Fibroblast of lung (primary cell): ENCODE measurements at regions not wholly inside any gene's neighbourhood (a gene's known extent, or its start where the extent isn't known, plus 50 kb on each side); places are given as distances from the start of the nearest gene placed in this dataset.
A peak's percentile ranks its signal among the peaks of the same experiment; 100 is the strongest.

Experiments
- DNase-seq, 2 donors: peaks; one replicate each; pipeline versions ENCODE4 v3.0.0 to v3.0.0-alpha.2; 2010; ENCODE audit warnings: low read depth in 2 of 2
- H2AFZ ChIP-seq: 2 replicates; pipeline ENCODE4 v1.5.1; 2012; ENCODE audit warnings: low read length, control low read depth, inconsistent platforms
- H3K27ac ChIP-seq: 2 replicates; pipeline ENCODE4 v1.5.1; 2011; ENCODE audit warnings: low read length, control low read depth; ENCODE audit not compliant: insufficient read depth
- H3K27me3 ChIP-seq: 2 replicates; pipeline ENCODE4 v1.5.1; 2011; ENCODE audit warnings: mild to moderate bottlenecking, low read length; ENCODE audit not compliant: control insufficient read depth, insufficient read depth
- H3K36me3 ChIP-seq: 2 replicates; pipeline ENCODE4 v1.5.1; 2011; ENCODE audit warnings: low read length; ENCODE audit not compliant: control insufficient read depth, insufficient read depth
- H3K4me1 ChIP-seq: 2 replicates; pipeline ENCODE4 v1.5.1; 2011; ENCODE audit warnings: low read length; ENCODE audit not compliant: control insufficient read depth, insufficient read depth; ENCODE audit errors: extremely low read depth
- H3K4me2 ChIP-seq: 2 replicates; pipeline ENCODE4 v1.5.1; 2011; ENCODE audit warnings: low read length, control low read depth; ENCODE audit not compliant: insufficient read depth; ENCODE audit errors: extremely low read depth
- H3K4me3 ChIP-seq, 4 experiments: fragments of 200-600 bp in 1 of 4; sonication (generic) in 1 of 4; replicated peaks in 1 of 4; 2 replicates each; pipeline ENCODE4 v1.5.1; 2011 to 2016; ENCODE audit warnings: low read length in 4 of 4, low read depth in 3 of 4, mild to moderate bottlenecking in 3 of 4, control low read depth in 2 of 4, inconsistent platforms in 1 of 4, mixed read lengths in 1 of 4; ENCODE audit not compliant: insufficient read depth in 1 of 4; ENCODE audit errors: control extremely low read depth in 1 of 4
- H3K79me2 ChIP-seq: 2 replicates; pipeline ENCODE4 v1.5.1; 2012; ENCODE audit warnings: mild to moderate bottlenecking, low read length, inconsistent platforms; ENCODE audit not compliant: control insufficient read depth, insufficient read depth
- H3K9ac ChIP-seq: 2 replicates; pipeline ENCODE4 v1.5.1; 2011; ENCODE audit warnings: mild to moderate bottlenecking, low read length, control low read depth; ENCODE audit not compliant: insufficient read depth
- H3K9me3 ChIP-seq: 2 replicates; pipeline ENCODE4 v1.5.1; 2012; ENCODE audit warnings: low read depth, low read length; ENCODE audit not compliant: control insufficient read depth, insufficient read depth
- H4K20me1 ChIP-seq: 2 replicates; pipeline ENCODE4 v1.5.1; 2011; ENCODE audit warnings: low read length; ENCODE audit not compliant: control insufficient read depth, insufficient read depth; ENCODE audit errors: extremely low read depth
- CTCF ChIP-seq, 2 donors: IDR thresholded peaks in 1 of 2; conservative IDR thresholded peaks in 1 of 2; 1 replicate in 1 of 2; 2 replicates in 1 of 2; pipeline ENCODE4 v1.5.1; 2011 to 2012; ENCODE audit warnings: low read length in 2 of 2, control low read depth in 1 of 2, inconsistent platforms in 1 of 2, low read depth in 1 of 2, mild to moderate bottlenecking in 1 of 2
- EZH2 ChIP-seq: IDR thresholded peaks from 2 replicates; pipeline ENCODE4 v1.5.1; 2012; ENCODE audit warnings: low read length, control low read depth, mild to moderate bottlenecking; ENCODE audit errors: missing control alignments

- no peak for DNase-seq
- no peaks in the 10 kb centered on the region for H4K20me1 ChIP-seq
- H3K9me3 ChIP-seq = no peaks in the 10 kb centered on the region
- no peak overlapping the region for H2AFZ ChIP-seq
- H3K9ac ChIP-seq = no peak overlapping the region
- H3K4me2 ChIP-seq = no peak overlapping the region
- no peak for TF ChIP-seq EZH2
- peak in 1 of 2 donors; percentile 6 for TF ChIP-seq CTCF (conservative IDR thresholded peaks at IDR 0.05 in 1 of 2, IDR thresholded peaks at IDR 0.05 in 1 of 2; ENCODE audit: low read depth in 1 of 2, low read length in 2 of 2)
- no peaks in the 10 kb centered on the region for H3K4me1 ChIP-seq
- no peaks in the 10 kb centered on the region for H3K36me3 ChIP-seq
- H3K4me3 ChIP-seq = no peak overlapping the region
- no peak overlapping the region for H3K27ac ChIP-seq
- H3K27me3 ChIP-seq = no peaks in the 10 kb centered on the region
- no peaks in the 10 kb centered on the region for H3K79me2 ChIP-seq
Measured at GRCh38 chr14:87014856-87015255, 978.1 kb downstream of the GALC start.

GRCh38 chr14:87013583-87013982 is 979.4 kb downstream of the GALC start:
- Histone ChIP-seq H3K27me3 (no peaks in the 10 kb centered on the region), H3K9ac (no peak overlapping the region), H3K4me2 (no peak overlapping the region), H3K4me1 (no peaks in the 10 kb centered on the region), H3K36me3 (no peaks in the 10 kb centered on the region), H4K20me1 (no peaks in the 10 kb centered on the region), H3K4me3 (no peak overlapping the region), H2AFZ (no peak overlapping the region), H3K27ac (no peak overlapping the region), H3K9me3 (no peaks in the 10 kb centered on the region), H3K79me2 (no peaks in the 10 kb centered on the region)
- peak; percentile 79 to 86 for DNase-seq
- no peak for TF ChIP-seq CTCF (conservative IDR thresholded peaks at IDR 0.05 in 1 of 2, IDR thresholded peaks at IDR 0.05 in 1 of 2; ENCODE audit: low read depth in 1 of 2, low read length in 2 of 2)
- TF ChIP-seq EZH2 = no peak

GRCh38 chr14:87008965-87009364 is 984.0 kb downstream of the GALC start:
- Histone ChIP-seq H3K27ac (no peak overlapping the region), H2AFZ (no peak overlapping the region), H3K36me3 (no peaks in the 10 kb centered on the region), H3K4me2 (no peak overlapping the region), H3K79me2 (no peaks in the 10 kb centered on the region), H3K9me3 (no peaks in the 10 kb centered on the region), H4K20me1 (no peaks in the 10 kb centered on the region), H3K4me3 (no peak overlapping the region), H3K27me3 (no peaks in the 10 kb centered on the region), H3K9ac (no peak overlapping the region), H3K4me1 (no peaks in the 10 kb centered on the region)
- DNase-seq = no peak
- no peak for TF ChIP-seq EZH2
